ENCODE measurements at regions not wholly inside any gene's neighbourhood (a gene's known extent, or its start where the extent isn't known, plus 50 kb on each side); places are given as distances from the start of the nearest gene placed in this dataset.

DNA sequence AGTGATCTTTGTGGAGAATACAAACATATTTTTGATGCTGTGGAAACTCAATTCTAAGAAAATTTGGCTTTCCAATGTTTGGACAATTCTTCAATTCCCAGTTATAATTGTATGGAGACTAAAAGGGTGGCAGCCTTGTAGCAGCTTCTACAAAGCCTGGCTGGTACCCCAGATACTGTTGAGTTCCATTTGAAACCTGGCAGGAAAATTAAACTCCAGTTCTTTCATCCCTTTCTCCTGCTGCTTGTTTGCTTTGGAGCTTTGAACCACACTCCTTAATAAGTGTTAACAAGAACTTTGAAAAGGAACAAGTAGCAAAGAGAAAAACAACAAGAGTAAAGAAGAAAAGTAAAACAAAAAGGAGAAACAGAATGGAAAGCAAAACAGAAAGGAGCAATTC is 172.6 kb upstream of the ADAMTS5 start:
- no peak for TF ChIP-seq CTCF (IDR thresholded peaks at IDR 0.05)
- TF ChIP-seq POLR2A (IDR thresholded peaks at IDR 0.05): no peak
